NK-92 treated with Interleukin-12 subunit alpha and Interleukin-12 subunit beta, amount 100 ng/mL, for 24 hours (cell line): ENCODE measurements at regions not wholly inside any gene's neighbourhood (a gene's known extent, or its start where the extent isn't known, plus 50 kb on each side); places are given as distances from the start of the nearest gene placed in this dataset.
"Not testable (repeated sequence)": the region's sequence is repeated elsewhere in the genome, so short reads cannot be mapped to it uniquely, and the experiment has no call there.

Source experiments
- DNase-seq: peaks from one replicate; lab custom pipeline; 2025; lab: John Stamatoyannopoulos, UW

- DNase-seq, result no peak
Observed at GRCh38 chr10:36556468-36556867, 568.9 kb upstream of the ANKRD30A start.

- no peak for DNase-seq
Observed at GRCh38 chr10:36555036-36555435, 570.4 kb upstream of the ANKRD30A start.

DNA sequence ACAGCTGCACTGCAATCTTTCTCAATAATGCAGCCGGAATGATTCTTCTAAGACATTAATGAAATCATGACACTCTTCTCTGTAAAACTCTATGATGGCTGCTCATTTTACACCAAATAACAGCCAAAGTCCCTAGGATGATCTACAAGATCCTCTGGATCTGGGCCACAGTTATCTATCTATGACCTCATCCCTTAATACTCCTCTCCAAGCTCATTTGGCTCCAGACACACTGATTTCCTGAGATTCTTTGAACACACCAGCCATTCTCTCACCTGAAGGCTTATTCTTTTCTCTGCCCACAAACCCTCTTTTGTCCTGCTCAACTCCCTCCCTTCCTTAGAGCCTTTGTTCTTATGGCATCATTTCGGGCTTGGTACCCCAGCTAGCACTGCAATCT is 577.4 kb upstream of the ANKRD30A start:
- no peak for DNase-seq

GRCh38 chr10:36542493-36542892 is 582.9 kb upstream of the ANKRD30A start:
- no peak for DNase-seq

- no peak for DNase-seq
Observed at GRCh38 chr10:36540611-36541010, 584.8 kb upstream of the ANKRD30A start.

- DNase-seq, result no peak
Observed at GRCh38 chr10:36538953-36539586, 586.3 kb upstream of the ANKRD30A start.

DNA sequence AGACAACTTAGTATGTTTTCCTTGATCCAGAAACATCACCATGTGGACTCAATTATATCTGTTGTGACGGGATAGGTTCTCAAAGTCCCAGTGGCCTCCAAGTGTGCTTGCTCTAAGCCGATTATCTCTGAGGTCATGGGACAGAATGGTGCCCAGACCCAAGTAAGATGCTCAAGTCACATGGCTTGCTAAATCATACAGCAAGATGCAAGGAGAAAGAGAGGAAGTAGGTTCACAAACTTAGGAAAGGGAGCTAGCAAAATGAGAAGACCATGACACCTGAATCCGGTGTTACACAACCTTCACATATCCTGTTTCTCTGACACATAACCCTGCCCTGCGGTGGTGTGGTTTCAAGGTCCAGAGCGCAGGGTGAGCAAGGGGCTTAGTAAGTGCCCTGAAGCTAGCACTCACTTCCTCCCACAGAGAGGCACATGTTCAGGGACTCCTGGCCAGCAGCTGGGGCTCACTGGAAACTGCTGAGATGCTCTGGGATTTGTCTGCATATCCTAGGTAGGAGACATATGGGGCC is 590.9 kb upstream of the ANKRD30A start:
- DNase-seq, result no peak

DNA sequence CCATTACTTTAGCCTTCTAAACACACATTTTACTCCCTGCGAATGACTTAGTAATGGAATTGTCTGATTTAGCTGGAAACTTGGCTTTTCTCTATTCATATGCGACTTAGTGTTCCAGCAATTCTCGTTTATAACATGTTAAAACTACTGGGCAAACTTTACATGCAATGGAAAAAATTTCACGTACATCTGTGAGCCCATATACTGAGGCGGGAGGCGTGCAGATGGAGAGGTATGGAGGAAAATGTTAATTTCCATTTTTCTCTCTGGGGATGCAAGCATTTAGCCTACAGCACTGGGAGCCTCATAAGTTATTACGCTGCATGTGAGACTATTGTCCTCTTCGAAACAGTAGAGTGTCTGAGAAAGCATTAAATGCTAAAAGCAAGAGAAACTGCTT is 591.5 kb upstream of the ANKRD30A start:
- DNase-seq, result no peak

- no peak for DNase-seq
Observed at GRCh38 chr10:36533316-36533715, 592.1 kb upstream of the ANKRD30A start.

DNA sequence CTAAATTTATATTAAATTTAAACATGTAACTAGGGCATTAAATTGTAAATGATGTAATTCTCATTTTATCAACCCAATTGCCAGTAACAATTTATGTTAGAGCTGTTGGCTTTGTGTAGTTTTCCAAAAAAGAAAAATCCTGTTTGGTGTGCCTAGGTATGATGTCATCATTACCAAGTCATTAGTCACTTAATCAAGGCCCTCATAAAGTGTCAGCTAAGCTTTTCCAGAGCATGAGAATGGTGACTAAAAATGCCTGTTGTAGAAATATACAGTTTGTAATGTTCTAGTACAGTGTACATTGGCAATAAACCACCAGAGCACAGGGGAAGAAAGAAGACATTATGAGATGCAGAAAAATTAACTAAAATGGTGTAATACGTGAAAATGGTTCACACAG is 593.8 kb upstream of the ANKRD30A start:
- no peak for DNase-seq

DNA sequence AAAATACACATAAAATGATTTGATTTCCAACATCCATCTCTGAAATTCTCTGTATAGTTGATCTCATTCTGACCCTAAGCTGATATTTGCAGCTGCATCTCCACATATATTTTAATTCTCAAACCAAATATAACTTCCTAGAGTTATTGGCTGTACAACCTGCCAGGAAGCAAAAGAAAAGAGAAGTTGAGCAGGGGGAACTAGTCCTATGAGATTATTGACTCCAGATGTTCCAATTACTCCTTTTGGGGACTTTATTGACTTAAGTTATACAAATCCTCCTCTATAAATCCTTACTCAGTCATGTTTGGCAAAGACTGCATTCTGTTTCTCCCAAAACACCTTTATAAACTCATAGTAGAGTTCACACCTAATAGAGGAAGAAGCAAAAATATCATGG is 599.4 kb upstream of the ANKRD30A start:
- DNase-seq, result no peak

- not testable (repeated sequence) for DNase-seq
Observed at GRCh38 chr10:36524126-36524525, 601.3 kb upstream of the ANKRD30A start.

GRCh38 chr10:36519909-36520308 is 605.5 kb upstream of the ANKRD30A start:
- no peak for DNase-seq

GRCh38 chr10:36516281-36516680 is 609.1 kb upstream of the ANKRD30A start:
- DNase-seq, result no peak

DNA sequence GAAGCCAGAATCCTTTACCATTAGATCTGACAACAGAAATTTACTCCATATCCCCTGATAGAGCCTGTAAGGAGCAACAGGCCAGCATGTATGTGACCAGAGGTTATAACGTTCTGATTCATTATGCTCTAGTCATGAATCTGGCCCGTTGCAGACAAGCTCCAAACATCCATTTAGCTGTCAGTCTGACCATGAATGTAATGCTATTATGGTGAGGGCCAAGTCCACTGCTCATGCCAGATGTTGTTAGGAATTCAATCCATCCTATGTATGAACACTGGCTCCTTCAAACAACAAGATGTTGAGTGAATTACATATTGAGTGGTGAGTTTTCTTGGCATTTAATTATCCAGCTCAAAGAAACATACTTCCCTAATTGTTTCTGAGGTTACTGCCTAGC is 610.1 kb upstream of the ANKRD30A start:
- no peak for DNase-seq

DNA sequence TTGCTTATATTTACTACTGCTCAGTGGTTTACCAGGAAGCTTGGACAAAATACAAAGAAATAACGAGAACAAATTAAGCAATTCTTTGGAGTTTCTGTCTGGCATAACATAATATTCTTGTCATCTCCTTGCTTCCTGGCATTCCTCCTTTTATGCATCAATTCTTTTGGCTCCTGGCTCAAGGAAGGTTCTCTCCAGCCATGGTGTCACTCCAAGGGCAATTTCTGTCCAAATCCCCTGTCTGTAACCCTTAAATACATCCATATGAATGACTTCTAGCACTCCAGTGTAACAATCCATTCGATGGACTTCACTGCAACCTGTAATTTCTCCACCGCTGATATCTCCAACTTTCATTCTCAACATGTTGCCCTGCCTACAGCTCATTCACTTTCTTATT is 617.7 kb upstream of the ANKRD30A start:
- DNase-seq, result no peak

DNA sequence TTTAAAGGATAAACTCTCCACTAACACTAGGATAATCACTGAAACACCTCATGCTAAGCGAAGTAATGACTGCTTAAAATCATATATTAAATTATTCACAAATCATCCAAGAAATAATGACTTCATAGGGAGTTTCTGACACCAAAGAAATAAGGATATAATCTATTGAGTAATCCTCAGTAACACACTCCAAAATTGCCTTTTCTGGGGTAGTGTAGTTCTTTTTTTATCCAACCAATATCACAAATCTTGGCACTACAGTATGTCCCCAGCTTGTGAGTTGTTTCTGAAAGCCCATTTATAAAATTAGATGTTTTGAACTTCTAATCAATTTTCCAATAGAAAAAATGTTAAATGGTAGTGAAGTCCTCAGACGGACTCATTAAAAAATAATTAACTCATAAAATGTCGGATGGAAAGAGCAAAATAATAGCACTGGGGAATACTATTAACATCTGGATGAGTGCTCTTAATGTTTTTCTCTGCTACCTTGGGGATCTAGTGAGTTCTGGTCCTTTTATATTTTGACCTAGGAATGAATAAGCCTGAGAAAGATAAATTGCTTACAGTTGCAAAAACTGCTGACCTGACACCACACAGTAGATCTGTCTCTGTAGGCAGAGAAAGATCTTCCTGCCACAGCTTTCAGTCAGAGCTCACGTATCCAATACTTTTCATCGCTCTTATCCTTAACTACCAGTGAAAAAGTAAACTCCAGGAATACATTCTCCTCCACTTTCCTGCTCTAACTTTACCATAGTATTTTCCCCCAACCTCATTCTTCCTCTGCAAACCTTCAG is 618.5 kb upstream of the ANKRD30A start:
- DNase-seq, result no peak

GRCh38 chr10:36506261-36506660 is 619.1 kb upstream of the ANKRD30A start:
- no peak for DNase-seq

DNA sequence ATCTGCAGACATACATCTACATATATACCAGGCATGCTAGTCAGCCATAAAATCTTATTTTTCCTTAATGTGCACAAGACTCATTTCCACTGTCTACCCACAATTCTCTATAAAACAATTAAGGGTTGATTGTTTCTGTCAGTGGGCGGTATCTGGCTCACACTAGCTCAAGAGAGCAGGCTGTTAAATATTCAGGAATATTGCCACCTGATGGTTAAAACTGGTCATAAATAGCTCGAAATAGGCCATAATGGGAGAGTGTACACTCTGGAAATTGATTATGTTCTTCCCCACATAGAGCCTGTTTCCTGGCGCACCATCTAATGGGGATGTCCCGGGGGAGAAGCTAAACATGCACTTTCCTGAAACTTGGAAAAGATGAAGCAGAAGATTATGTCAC is 620.6 kb upstream of the ANKRD30A start:
- no peak for DNase-seq

GRCh38 chr10:36500266-36500665 is 625.1 kb upstream of the ANKRD30A start:
- DNase-seq, result no peak

- no peak for DNase-seq
Observed at GRCh38 chr10:36499693-36500092, 625.7 kb upstream of the ANKRD30A start.

DNA sequence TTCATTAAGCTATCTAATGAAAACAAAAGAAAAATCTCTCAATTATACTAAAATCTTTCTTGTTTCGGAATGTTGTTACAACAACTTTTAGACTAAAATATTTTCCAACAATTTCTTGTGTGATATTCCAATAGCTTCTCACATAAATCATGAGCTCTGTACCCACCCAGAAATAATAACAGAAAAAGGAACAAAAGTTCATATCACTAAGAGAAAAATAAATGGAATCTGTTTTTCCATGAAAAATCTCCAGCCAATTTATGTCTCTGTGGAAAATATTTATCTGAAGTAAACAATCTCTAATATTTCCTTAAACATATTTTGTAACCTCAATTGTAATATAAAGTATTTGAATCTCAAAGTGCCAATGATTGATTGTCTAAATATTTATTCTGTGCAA is 628.6 kb upstream of the ANKRD30A start:
- DNase-seq, result no peak

GRCh38 chr10:36494371-36494770 is 631.0 kb upstream of the ANKRD30A start:
- no peak for DNase-seq

- DNase-seq, result no peak
Observed at GRCh38 chr10:36493516-36493880, 631.9 kb upstream of the ANKRD30A start.
